Fibroblast of pulmonary artery (primary cell): ENCODE measurements at regions not wholly inside any gene's neighbourhood (a gene's known extent, or its start where the extent isn't known, plus 50 kb on each side); places are given as distances from the start of the nearest gene placed in this dataset.
"Not testable (repeated sequence)": the region's sequence is repeated elsewhere in the genome, so short reads cannot be mapped to it uniquely, and the experiment has no call there.

Experiments used
- DNase-seq: peaks from one replicate; pipeline ENCODE4 v3.0.0-alpha.2; 2010; ENCODE audit warnings: low read depth
- H3K4me3 ChIP-seq: replicated peaks from 2 replicates; pipeline ENCODE4 v1.5.1; 2011; ENCODE audit warnings: low read depth, mild to moderate bottlenecking, control low read depth, low read length, moderate library complexity
- TF ChIP-seq, protein P1 (sequence below): IDR thresholded peaks from 2 replicates; pipeline ENCODE4 v1.5.1; 2011; ENCODE audit warnings: mild to moderate bottlenecking, control low read depth, low read length, inconsistent platforms; ENCODE audit errors: missing control alignments

DNA sequence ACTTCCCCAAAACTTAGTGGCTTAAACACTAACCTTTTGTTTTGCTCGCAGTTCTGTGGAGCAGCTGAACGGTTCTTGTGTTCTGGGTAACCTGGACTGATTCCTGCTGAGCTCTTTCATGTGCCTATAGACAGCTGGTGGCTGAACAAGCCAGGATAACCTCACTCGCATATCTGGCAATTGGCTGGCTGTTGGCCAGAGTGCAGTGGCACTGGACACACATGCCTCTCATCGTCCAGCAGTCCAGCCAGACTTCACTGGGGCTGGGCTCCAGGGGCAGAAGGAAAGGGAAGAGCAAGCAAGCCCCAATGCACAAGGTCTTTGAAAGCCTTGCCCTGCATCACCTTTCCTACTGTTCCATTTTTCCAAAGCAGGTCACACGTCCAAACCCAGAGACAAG is 53.6 kb upstream of the GATA2 start:
- H3K4me3 ChIP-seq, result no peak overlapping the region
- no peak for DNase-seq
- TF ChIP-seq, protein P1, sequence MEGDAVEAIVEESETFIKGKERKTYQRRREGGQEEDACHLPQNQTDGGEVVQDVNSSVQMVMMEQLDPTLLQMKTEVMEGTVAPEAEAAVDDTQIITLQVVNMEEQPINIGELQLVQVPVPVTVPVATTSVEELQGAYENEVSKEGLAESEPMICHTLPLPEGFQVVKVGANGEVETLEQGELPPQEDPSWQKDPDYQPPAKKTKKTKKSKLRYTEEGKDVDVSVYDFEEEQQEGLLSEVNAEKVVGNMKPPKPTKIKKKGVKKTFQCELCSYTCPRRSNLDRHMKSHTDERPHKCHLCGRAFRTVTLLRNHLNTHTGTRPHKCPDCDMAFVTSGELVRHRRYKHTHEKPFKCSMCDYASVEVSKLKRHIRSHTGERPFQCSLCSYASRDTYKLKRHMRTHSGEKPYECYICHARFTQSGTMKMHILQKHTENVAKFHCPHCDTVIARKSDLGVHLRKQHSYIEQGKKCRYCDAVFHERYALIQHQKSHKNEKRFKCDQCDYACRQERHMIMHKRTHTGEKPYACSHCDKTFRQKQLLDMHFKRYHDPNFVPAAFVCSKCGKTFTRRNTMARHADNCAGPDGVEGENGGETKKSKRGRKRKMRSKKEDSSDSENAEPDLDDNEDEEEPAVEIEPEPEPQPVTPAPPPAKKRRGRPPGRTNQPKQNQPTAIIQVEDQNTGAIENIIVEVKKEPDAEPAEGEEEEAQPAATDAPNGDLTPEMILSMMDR, result no peak

DNA sequence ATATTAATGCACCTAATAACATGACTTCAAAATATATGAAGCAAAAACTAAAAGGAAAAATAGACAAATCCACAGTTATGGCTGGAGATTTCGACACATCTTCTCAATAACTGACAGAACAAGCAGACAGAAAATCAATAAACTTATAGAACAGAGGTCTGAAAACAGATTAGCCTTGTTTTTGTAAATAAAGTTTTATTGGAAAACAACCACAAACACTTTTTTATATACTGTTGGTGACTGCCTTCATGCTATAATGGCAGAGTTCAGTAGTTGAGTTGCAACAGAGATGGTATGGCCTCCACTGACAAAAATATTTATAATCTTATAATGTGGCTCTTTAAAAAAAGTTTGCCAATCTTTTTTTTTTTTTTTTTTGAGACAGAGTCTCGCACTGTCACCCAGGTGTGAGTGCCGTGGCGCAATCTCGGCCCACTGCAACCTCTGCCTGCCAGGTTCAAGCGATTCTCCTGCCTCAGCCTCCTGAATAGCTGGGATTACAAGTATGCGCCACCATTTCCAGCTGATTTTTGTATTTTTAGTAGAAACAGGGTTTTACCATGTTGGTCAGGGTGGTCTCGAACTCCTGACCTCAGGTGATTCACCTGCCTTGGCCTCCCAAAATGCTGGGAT is 52.2 kb upstream of the GATA2 start:
- TF ChIP-seq, protein P1, result no peak
- DNase-seq, result no peak
- H3K4me3 ChIP-seq, result no peak overlapping the region

DNA sequence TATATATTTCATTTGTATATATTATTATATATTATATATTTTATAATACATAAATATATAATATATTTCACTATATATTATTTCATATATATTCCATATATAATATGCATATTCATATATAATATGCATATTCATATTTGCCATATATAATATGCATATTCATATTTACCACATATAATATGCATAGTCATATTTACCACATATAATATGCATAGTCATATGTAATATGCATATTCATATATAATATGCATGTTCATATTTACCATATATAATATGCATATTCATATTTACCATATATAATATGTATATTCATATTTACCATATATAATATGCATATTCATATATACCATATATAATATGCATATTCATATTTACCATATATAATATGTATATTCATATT is 51.2 kb upstream of the GATA2 start:
- TF ChIP-seq, protein P1, result no peak
- DNase-seq, result no peak
- no peak overlapping the region for H3K4me3 ChIP-seq

DNA sequence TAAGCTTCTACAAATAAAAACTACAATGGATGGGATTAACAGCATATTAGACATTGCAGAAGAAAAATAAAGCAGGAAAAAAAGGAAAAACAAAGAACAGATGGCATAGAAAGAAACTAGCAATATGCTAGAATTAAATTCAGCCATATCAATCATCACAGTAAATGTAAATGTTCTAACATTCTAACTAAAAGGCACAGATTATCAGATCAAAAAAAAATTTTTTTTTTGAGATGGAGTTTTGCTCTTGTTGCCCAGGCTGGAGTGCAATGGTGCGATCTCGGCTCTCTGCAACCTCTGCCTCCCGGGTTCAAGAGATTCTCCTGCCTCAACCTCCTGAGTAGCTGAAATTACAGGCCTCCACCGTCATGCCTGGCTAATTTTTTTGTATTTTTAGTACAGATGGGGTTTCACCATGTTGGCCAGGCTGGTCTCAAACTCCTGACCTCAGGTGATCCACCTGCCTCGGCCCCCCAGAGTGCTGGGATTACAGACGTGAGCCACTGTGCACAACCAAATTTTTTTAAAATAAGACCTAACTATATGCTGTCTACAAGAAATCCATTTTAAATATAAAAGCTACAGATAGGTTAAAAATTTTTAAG is 50.7 kb upstream of the GATA2 start:
- not testable (repeated sequence) for H3K4me3 ChIP-seq, DNase-seq
